HL-60/S4 treated with retinoic acid at 250 ng/mL for 4 days and 3 days (cell line): ENCODE measurements at regions not wholly inside any gene's neighbourhood (a gene's known extent, or its start where the extent isn't known, plus 50 kb on each side); places are given as distances from the start of the nearest gene placed in this dataset.
"Not testable (repeated sequence)": the region's sequence is repeated elsewhere in the genome, so short reads cannot be mapped to it uniquely, and the experiment has no call there.

ENCODE experiments used
- in situ Hi-C: fragments of 300-500 bp; cut with MboI; formaldehyde crosslinking; loops from 2 replicates; pipeline ENCODE4 v1.7.0; 2022; ENCODE audit warnings: low sequenced_read_pairs

- in situ Hi-C loops, result no loop called here
Observed at GRCh38 chr5:2165203-2165602, 282.5 kb upstream of the IRX4 start.

DNA sequence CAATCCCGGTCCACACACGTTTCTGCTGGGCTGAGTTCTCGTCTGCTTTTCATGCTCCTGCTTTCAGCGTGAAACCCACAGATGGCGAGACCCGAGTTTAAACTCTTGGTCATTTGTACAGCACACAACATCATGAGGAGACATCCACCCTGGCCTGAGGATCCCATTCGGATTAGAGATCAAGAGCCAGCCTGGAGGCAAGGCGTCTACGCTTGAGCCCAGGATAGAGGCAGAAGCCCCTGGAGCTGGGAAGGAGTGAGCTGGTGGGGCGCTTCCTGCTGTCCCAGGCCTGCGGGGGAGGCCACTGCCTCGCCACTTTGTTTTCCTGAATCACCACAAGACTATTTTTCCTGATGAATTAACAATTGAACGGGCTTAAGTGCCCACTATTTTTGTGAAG lies 281.9 kb upstream of the IRX4 start:
- in situ Hi-C loops, result no loop called here

- in situ Hi-C loops, result no loop called here
Observed at GRCh38 chr5:2163940-2164490, 281.3 kb upstream of the IRX4 start.

DNA sequence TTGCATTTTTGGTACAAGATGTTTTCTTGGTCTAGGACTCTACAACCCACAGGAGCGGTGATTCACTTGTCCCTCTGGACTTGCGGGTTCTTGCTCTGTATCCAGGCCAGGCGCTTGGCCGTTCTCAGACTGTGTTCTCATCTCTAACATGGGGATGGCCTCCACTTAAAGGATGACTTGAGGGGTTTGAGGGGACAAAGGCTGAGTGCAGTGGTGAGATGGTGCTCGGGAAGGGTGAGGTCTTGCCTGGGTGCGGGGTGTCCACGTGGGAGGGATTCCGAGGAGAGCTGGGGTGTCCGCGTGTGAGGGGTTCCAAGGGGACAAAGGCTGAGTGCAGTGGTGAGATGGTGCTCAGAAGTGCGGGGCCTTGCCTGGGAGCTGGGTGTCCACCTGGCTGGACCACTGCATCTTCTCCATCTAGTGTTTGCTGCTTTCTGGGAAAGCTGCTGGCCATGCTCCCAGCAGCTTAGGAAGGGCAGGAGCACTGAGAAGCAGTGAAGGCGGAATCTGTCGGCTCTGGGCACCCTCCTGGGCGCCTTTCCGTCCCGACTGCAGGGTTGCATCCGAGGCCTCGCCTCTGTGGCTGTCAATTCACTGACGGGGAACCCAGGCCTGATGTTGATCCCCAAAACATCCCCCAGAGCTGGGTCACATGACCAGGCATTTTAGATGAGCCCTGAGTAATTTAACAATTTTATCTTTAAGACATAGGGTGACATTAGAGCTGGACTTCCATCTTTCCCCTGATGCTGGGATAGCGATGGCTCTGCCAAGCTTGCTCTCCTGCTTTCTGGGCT lies 280.5 kb upstream of the IRX4 start:
- in situ Hi-C loops, result no loop called here

DNA sequence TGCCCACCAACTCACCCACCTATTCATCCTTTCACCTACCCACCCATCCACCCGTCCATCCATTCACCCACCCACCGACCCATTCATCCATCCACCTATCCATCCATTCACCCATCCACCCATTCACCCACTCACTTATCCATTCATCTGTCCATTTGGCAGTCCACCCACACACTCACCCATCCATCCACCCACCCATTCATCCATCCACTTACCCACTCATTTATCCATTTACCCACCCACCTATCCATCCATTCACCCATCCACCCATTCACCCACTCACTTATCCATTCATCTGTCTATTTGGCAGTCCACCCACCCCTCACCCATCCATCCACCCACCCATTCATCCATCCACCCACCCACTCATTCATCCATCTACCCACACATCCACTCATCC lies 278.1 kb upstream of the IRX4 start:
- in situ Hi-C loops, result no loop called here

DNA sequence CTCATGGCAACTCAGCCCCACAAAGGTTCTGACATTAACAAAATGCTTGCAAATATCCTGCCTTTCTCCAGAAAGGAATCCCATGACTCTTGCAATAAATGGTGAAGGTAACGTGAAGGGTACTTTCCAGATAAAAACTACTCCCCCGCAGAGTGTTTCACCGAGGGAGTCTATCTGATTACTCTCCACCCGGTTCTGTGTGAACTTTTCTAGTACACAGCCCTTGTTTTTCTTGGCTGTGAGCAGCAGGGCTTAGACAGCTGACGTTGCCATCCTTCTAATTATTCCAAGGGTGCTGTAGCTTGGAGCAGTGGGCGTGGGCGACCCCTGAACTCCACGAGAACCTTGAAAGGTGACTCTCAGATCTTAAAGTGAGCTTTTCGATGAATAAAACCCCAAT lies 276.0 kb upstream of the IRX4 start:
- in situ Hi-C loops, result no loop called here

GRCh38 chr5:2158109-2158508 lies 275.4 kb upstream of the IRX4 start:
- in situ Hi-C loops, result no loop called here

- in situ Hi-C loops, result no loop called here
Observed at GRCh38 chr5:2157372-2157771, 274.6 kb upstream of the IRX4 start.

GRCh38 chr5:2156358-2157059 lies 273.8 kb upstream of the IRX4 start:
- in situ Hi-C loops, result no loop called here

GRCh38 chr5:2155556-2155955 lies 272.8 kb upstream of the IRX4 start:
- in situ Hi-C loops, result no loop called here

GRCh38 chr5:2153802-2154201 lies 271.1 kb upstream of the IRX4 start:
- in situ Hi-C loops, result no loop called here

DNA sequence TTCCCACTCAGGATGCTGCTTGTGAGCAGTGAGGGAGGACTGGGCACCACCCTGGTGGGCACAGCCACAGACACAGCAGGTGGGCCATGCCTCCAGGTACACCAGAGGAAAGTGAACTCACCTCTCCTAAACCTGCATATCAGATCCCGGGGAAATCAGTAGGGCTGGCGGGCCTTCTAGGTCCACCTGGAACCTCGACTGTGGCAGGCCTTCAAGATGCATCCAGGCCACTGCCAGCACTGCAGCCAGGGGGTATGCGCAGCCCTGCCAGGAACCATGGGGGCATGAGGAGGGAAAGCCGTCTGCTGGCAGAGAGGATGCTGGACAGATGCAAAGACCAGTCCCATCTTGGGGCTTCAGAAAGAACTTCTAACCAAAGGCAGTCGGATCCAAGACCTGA lies 270.6 kb upstream of the IRX4 start:
- in situ Hi-C loops, result no loop called here

GRCh38 chr5:2151301-2151888 lies 268.7 kb upstream of the IRX4 start:
- in situ Hi-C loops, result not testable (repeated sequence)

DNA sequence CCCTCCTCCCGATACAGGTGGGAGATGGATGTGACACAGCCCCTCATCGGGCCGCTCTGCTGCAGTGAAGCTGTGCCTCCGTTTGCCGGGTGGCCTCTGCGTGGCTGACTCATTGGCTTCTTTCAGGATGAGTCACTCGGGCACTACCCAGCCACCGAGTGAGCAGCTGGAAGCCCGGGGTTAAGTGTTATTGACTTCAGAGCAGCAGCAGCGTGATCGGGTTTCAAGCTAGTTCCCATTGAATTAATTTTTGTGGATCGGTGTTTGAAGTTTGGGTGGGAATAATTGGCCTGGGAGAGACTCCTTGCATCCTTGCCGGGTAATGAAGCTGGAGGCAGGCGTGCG lies 266.4 kb upstream of the IRX4 start:
- in situ Hi-C loops, result no loop called here

GRCh38 chr5:2148312-2149194 lies 265.8 kb upstream of the IRX4 start:
- in situ Hi-C loops, result no loop called here

DNA sequence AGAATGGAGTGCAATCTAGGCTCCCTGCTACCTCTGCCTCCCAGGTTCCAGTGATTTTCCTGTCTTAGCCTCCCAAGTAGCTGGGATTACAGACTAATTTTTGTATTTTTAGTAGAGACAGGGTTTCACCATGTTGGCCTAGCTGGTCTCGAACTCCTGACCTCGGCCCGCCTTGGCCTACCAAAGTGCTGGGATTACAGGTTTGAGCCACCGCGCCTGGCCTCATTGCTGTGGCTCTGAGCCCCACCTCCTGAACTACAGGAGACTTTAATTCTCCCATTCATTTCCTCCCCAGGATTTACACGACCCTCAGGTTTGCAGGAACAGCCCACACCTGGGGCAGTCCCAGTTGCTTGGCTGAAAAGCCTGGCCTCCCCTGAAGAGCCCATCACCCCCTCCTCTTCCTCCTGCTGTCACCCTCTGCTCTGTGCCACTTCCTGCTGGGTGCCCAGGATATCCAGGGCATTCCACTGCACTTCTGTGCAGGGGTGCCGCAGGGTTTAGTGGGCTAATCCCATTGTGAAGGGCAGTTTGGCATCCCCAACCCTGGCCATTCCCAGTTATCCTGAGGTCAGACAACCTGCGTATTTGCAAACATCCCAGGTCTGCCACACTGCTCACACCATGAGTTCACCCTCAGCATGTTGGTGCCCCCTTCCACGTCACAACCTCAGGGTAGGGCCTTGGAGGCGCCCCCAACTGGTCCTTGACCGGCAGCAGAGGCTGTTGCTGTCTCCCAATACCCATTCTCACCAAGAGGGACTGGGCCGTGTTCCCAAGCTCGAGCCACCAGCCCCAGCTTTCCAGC lies 265.0 kb upstream of the IRX4 start:
- in situ Hi-C loops, result no loop called here

GRCh38 chr5:2143646-2144353 lies 261.1 kb upstream of the IRX4 start:
- in situ Hi-C loops, result no loop called here

DNA sequence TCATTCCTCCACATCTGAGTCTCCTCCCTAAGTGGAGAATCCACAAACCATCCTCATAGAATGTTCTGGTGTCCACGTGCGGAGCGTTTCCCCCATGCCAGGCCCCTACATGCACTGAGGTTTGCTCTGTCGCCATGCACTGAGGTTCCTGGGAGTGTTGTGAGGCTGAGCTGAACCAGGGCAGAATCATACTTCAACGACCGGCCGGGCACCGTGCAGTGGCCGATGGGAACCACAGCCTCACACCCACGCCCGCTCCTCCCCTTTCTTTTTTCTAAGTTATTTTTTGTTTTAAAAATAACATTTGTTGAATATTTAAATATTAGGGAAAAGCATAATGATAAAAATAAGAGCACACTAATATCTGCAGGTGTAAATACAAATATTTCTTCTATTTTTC lies 260.4 kb upstream of the IRX4 start:
- in situ Hi-C loops, result no loop called here

GRCh38 chr5:2142456-2142954 lies 259.8 kb upstream of the IRX4 start:
- in situ Hi-C loops, result no loop called here
